ENCODE measurements at regions not wholly inside any gene's neighbourhood (a gene's known extent, or its start where the extent isn't known, plus 50 kb on each side); places are given as distances from the start of the nearest gene placed in this dataset.

DNA sequence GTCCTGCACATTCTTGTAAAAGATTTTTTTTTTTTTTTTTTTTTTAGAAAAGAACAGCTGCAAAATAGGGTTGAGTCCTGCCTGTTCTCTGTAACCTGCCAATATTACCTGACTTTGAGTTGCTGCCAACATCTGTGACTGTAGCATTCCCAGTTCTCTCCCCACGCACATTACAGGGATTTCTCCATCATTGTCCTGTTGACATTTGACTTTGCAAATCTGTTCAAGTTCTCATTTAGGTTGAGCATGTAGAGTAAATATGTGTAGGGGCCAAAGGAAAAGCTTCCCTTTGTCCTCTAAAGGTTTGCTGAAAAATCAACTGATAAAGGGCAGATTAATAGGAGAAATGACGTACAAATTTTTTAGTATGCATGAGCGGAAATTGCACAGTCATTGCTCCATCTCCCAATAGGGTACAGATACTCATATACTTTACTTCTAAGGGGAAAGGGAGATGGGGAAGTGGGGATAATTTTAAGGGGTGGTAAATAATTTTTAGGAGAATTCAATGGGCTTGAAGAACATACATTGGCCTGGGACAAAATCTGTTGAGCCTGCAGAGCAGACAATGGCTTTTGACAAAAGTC is 385.5 kb downstream of the PIK3C3 start:
- no peak overlapping the region for H3K4me3 ChIP-seq (ENCODE audit: low read depth, low read length)
- peak; percentile 30 for DNase-seq (ENCODE audit: low read depth)
- TF ChIP-seq, protein P1, sequence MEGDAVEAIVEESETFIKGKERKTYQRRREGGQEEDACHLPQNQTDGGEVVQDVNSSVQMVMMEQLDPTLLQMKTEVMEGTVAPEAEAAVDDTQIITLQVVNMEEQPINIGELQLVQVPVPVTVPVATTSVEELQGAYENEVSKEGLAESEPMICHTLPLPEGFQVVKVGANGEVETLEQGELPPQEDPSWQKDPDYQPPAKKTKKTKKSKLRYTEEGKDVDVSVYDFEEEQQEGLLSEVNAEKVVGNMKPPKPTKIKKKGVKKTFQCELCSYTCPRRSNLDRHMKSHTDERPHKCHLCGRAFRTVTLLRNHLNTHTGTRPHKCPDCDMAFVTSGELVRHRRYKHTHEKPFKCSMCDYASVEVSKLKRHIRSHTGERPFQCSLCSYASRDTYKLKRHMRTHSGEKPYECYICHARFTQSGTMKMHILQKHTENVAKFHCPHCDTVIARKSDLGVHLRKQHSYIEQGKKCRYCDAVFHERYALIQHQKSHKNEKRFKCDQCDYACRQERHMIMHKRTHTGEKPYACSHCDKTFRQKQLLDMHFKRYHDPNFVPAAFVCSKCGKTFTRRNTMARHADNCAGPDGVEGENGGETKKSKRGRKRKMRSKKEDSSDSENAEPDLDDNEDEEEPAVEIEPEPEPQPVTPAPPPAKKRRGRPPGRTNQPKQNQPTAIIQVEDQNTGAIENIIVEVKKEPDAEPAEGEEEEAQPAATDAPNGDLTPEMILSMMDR (IDR thresholded peaks at IDR 0.05; ENCODE audit: control insufficient read depth, extremely low read depth, insufficient read depth): no peak

DNA sequence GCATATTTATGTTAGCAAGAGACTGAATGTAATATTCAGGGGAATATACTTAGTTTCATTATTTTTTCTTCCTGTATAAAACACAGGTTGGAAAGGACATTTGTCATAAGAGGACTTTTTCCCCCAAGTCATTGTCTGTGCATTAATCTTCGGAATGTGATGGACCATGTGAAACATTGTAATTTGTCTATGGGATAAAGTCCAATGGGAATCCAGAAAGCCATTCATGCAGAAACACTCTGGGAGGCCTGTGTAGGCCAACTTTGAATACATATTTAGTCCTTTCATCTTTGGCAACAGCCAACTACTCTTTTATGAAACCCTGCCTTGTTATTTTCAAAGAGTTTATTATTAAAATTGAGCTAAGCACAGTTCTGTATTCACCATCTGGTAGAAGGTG is 386.4 kb downstream of the PIK3C3 start:
- H3K4me3 ChIP-seq (ENCODE audit: low read depth, low read length): no peak overlapping the region
- DNase-seq (ENCODE audit: low read depth): no peak
- TF ChIP-seq, protein P1 (IDR thresholded peaks at IDR 0.05; ENCODE audit: control insufficient read depth, extremely low read depth, insufficient read depth): no peak

DNA sequence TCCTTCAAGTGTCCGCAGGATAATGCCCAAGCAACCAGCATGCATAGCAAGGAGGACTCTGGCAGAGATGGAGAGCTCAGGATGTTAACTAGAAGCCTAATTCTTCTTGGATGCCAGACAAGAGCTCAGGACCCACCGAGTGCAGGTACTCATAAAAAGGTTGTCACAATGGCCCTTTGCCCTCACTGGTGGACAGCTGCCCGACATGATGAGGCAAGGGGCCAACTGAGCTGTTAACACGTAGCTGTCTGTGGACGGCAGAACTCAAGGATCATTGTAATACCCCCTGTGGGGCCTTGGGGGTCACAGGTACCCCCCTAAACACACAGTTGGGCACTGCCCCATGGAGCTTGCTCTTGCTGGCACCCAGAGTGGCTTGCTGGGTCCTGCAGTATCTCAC is 393.7 kb downstream of the PIK3C3 start:
- no peak overlapping the region for H3K4me3 ChIP-seq (ENCODE audit: low read depth, low read length)
- no peak for DNase-seq (ENCODE audit: low read depth)
- TF ChIP-seq, protein P1 (IDR thresholded peaks at IDR 0.05; ENCODE audit: control insufficient read depth, extremely low read depth, insufficient read depth): no peak

DNA sequence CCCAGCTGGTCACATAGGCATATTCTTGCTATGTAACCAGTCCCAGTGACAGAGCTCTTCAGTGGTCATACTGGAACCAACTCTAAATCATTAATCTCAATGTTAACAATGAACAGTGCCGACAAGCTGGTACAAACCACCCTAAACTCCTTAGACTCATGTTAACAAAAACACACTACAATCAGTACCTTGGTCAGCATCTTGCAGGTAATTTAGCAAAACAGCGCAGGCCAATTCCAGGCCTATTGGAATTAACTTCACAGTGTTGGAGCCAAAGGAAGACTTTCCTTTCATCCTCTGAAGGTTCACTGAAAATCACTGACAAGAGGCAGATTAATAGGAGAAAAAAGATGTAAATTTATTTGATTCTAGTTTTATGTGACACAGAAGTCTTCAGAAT is 396.4 kb downstream of the PIK3C3 start:
- H3K4me3 ChIP-seq (ENCODE audit: low read depth, low read length): no peak overlapping the region
- TF ChIP-seq, protein P1 (IDR thresholded peaks at IDR 0.05; ENCODE audit: control insufficient read depth, extremely low read depth, insufficient read depth): no peak
- no peak for DNase-seq (ENCODE audit: low read depth)

DNA sequence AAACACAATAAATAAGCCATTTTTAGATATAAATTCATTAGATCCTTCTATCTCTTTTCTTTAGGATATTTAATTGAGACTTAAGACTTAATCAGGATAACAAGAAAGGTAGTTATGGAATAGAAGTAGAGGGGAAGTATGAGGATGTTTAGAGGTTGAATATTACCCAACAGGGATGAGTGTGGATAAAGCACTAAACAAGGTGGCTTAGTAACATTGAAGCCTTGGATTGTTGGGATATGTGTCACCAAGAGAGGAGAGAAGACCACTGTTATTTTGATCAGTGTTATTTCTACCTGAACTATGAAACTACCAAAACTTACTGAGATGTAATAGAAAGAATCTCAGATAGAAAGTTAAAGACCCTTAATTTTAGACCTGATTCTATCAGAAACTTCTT is 405.7 kb downstream of the PIK3C3 start:
- TF ChIP-seq, protein P1 (IDR thresholded peaks at IDR 0.05; ENCODE audit: control insufficient read depth, extremely low read depth, insufficient read depth): no peak
- no peak for DNase-seq (ENCODE audit: low read depth)

DNA sequence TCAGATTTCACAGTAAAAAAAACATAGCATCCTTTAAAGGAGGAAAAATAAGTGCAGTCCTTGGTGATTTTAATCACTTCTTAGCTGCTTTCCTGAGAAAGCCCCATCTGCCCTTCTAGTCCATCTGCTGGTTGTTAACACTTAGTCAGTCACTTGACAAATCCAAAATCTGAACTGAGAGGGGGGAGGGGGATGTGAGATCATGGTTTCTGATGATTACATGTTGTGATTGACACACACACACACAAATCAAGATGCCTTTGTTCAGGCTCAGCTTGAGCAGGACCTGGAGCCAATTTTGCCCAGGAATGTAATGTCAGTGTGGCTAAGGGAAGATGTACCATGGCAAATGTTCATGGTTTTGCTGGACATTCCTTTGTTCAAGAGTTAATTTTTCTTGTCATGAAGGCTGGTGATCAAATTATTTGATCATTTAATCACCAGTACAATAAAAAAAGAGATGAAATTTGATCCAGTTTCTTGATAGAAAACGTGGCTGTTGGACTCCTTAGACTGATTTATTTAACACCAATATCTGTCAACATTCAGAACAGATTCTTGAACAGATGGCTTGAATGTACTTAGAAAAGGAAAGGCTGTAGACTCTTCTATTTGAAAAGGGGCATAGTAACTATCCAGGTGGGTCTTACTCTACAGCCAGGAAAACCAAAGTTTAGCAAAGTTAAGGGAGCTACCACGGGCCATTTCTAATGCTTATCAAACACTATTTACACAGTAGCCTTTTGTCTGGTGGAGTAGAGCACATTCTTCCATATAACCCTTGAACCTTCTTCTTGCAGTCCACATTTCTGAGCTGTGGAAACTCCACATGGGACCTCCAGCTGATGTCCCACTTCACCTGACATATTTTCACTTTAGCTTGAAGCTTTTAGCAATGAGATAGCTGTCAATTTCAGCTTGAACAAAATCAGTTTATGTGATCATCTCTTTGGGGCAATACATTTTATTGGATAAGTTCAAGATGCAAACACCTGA is 408.7 kb downstream of the PIK3C3 start:
- no peak for DNase-seq (ENCODE audit: low read depth)
- no peak overlapping the region for H3K4me3 ChIP-seq (ENCODE audit: low read depth, low read length)
- TF ChIP-seq, protein P1 (IDR thresholded peaks at IDR 0.05; ENCODE audit: control insufficient read depth, extremely low read depth, insufficient read depth): no peak

More for the DNA sequence above, 405.7 kb downstream of the PIK3C3 start:
- H3K4me3 ChIP-seq (ENCODE audit: low read depth, low read length): no peak overlapping the region

Measured in LNCaP clone FGC (cell line).